GM18508 (cell line): ENCODE measurements at regions not wholly inside any gene's neighbourhood (a gene's known extent, or its start where the extent isn't known, plus 50 kb on each side); places are given as distances from the start of the nearest gene placed in this dataset.

Experiments
- ATAC-seq: cut with Tn5 transposase; IDR thresholded peaks from one replicate; pipeline ENCODE4 v1.9.1; 2021; ENCODE audit warnings: moderate number of reproducible peaks; ENCODE audit not compliant: insufficient read depth, unreplicated experiment

DNA sequence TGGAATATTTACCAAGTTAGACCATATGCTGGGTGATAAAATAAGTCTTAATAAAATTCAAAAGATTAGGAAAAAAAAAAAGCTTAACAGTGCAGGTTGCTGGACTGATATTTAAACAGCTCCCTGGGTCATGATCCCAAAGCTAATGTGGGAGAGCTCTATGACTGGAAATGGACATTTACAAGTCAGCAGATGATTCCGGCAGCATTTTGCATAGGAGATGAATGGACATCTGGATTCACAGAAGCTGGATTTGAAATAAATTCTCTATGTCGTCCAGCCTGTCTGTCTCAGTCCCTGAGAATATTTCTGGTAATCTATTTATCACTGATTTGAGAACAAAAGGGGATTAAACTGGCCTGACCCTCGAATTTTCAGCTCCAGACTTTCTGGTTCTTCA is 52.3 kb upstream of the KLHL25 start:
- no peak for ATAC-seq

DNA sequence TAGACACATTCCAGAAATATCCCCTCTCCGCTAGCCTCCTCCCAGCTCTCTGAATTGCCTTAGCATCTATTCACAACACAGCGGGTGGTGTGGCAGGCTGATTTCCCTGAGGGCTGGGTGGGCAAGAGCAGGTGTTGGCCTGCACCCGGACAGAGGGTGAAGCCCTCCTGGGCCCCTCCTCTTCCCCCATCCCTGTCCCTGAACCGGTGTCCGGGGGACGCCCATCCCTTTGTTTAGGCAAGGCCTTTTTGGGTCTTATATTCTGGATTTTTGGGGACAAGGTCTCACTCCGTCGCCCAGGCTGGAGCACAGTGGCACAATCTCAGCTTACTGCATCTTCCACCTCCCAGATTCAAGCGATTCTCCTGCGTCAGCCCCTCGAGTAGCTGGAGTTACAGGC is 55.2 kb upstream of the KLHL25 start:
- ATAC-seq = no peak

DNA sequence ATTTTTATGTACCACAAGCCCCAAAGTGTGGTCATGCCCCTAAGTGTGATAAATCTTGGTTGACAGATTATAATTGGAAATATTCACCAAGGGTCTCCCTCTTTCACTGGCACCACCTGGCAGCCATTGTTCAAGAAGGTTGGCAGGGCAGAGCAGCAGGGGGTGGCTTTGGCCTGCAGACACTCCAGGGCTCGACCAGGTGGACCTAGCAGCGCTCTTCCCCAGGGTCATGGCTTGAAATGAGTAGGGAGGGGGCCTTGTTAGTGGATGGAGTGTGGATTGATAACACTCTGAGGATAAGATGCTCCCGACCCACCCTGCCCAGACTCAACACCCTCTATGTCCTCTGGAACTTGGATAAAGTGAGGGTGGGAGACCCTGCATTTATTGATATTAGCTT is 58.2 kb upstream of the KLHL25 start:
- ATAC-seq = no peak

DNA sequence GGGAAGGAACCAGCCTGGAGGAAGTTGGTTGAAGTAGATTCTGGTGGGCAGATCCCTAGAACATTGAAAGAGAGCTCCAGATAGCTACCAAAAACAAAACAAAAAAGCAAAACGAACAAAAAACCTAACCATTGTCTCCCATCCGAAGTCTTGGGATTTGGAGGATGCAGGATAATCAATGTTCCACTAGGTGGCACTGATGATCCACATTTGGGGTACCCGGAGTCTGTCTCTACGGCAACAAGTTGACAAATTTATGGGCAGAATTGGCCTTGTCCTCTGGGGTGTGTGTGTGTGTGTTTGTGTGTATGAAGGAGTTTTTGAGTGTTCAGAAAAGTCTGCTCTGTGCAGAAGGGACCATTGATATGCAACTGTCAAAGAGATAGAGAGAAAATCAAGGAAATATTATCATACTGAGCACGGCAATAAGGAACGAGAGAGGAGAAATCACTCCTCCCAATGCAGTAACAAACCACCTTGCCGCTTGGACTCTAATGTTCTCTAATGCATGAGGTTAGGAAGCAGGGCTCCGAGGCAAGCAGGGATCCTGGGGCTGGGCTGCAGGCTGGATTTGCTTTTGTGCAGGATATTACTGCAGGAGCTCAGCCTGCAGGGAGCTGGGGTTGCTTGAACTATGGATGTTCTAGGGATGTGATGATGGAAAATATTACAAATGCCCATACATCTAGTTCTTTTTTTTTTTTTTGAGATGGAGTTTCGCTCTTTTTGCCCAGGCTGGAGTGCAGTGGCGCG is 59.8 kb upstream of the KLHL25 start:
- no peak for ATAC-seq

DNA sequence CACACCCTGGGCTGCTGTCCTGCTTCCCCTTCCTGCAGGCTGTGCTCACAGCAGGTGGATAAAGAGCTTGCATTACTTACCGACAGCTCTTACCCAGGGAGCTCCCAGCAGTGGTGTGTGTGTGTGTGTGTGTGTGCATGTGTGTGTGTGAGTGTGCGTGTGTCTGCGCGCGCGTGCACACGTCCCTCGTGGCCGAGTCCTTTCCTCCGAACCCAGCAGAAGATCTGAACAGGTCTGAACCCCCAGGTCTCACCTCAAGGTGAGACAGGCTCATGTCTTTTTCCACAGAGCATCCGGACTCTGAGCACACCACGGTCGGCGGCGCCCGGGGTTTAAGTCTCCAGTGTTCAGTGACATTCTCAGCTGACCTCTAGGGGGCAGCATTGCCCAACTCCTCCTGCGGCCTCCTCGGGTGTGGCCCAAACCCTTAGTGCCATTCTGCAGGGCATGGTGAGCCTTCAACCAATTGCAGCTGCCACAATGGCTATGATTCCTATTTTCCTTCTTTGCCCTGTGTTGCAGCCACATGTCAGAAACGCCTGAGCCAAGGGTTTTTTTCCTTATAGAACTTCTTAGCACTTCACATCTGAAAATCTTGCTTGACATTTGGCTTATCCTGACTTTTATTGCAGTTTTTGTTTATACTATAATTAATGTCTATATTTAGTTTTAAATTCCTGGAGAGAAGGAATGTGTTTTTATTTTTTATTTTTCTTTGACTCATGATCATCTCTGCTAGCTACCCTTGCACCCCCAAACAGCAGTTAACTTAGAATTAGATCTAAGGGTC is 64.1 kb upstream of the KLHL25 start:
- ATAC-seq = peak; percentile 91

DNA sequence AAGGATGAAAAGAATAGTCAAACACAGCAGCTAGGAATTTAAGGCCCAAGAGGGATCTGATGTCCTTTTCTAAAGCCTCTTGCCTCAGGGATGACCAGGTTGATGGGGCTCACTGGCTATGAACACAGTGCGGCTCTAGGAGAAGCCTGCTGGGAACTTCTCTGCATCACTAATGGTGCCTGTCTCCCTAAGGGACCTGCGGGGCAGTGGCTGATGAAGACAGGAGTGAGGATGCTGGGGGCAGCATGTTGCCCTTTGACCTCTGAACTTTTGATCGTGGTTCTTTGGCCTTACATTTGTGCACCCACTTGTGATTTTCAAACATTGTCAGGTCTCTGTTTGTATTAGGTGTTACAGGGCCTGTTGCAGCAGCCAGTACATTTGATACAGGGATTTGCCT is 64.9 kb upstream of the KLHL25 start:
- ATAC-seq = no peak

DNA sequence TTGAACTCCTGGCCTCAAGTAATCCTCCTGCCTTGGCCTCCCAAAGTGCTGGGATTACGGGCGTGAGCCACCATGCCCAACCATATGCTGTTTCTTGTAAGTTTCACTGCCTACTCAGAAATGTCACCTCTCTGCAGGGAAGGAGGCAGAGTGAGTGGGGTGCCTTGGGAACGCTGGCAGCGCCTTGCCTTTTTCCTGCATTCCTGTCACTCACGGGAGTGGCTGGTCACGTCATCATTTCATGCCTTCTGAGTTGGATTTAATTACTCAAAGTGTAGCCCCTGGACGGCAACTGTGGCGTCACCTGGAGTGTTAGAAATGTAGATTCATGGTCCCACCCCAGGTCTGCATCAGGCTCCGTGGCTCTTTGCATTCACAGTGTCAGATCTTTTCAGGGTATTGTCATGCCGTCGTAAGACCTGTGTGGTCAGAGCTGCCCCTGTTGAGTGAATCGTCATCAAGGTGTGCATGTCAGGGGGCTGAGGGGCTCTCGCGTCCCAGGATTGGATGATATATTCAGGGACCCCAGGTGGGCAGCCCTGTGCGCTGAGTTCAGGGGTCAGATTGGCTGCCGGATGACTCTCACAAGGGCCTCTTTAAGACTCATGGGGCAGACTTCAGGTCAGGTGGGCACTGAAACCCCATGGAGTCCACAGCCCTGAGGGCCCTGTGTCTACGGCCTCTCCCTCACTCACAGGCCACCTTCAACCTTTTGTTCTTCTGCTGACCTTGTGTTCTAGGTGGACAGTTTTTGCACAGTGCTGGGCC is 65.9 kb upstream of the KLHL25 start:
- no peak for ATAC-seq

DNA sequence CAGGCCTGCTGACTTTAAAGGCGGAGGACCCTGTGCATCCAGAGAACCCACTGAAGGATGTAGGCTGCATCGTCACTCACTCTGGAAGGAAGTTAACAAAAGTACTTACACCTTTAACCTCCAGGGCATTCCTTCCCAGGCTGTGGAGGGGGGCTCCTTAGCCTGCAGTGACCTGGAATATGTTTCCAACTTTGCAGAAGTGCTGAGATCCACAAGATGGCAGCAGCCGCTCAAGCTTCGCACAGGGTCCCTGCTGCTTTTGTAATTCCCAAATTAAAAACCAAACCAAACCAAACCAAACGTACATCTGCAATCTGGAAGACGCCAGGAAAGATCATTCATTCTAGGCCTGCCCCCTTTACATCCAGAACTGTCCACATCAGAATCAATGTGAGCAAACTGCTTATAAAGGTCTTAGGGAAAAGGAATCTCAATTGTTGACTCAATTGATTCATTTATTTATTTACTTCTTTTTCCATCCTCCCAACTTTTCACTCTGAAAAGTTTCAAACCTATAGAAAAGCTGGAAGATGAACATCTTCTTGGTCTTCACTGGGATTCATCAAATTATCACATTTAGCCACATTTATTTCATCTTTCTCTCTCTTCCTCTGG is 70.5 kb upstream of the KLHL25 start:
- no peak for ATAC-seq

DNA sequence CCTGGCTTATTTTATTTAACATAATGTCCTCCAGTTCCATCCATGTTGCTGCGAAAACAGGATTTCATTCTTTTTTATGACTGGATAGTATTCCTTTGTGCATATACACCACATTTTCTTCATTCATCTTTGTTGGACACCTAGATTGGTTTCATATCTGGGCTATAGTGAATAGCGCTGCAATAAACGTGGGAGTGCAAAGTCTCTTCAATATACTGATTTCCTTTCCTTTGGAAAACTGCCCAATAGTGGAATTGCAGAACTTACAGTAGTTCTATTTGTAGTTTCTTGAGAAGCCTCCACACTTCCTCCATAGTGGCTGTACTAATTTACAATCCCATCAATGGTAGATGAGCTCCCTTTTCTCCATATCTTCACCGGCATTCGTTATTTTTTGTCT is 72.5 kb upstream of the KLHL25 start:
- ATAC-seq = no peak

DNA sequence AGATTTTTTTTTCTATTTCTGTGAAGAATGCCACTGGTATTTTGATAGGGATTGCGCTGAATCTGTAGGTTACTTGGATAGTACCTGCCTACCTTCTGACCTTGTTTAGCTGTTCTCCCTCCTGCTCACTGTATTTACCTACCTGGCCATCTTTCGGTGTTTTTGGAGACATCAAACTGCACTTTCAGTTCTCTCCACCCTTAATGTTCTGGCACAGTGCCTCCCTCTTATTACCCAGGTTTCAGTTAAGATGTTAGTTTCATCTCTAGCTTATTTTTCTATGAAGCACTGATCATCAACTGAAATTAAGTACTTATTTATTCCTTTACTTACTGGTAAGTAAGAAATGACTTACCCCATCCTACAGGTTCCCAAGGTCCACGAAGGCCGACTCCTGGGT is 74.4 kb upstream of the KLHL25 start:
- no peak for ATAC-seq

DNA sequence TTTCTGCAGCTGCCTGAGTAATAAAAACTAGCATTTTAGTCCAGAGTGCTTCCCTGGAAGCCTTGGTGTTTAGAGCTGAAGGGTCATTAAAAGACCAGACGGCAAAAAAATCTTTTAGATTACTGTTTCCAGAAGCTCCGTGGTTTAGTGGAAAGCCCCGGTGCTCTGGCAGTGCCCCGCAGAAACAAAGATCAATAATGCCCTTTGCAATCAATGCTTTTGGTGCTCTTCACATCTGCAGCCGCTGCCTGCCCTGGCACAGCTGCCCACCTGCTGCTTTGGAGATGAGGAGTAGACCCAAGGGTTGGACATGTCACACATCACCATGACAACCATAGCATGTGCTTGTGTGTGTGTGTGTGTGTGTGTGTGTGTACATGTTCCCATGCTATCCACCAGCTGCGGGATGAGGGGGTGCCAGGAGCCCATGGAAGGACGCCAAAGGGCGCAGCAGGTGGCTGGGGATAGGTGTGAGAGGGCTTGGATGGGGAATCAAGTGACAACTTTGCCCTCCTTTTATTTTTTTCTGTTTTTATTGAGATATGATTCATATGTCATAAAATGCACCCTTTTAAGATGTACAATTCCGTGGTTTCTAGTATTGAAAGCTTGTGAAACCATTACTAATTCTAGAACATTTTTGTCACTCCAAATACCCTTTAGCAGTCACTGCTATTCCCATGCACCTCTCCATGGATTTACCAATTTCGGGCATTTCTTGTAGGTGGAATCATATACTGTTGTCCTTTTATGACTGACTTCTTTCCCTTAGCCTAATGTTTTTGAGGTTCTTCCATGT is 75.7 kb upstream of the KLHL25 start:
- no peak for ATAC-seq

DNA sequence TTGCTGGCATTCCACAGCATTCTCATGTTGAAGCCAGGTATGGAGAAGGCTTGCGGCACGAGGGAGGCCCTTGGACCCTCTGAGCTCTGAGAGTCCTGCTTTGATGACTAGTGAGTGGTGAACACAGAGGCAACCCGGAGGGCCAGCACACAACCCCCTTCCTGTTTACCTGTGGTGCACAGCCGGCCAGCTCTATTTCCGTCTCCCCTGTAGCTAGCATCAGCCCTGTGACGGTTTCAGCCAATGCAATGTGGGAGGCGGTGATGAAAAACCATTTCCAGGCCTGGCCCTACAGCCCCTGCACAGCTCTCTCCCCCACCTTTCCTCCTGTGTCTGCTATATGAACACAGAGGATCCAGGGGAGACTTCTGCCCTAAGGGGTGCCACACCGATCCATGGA is 76.8 kb upstream of the KLHL25 start:
- no peak for ATAC-seq

DNA sequence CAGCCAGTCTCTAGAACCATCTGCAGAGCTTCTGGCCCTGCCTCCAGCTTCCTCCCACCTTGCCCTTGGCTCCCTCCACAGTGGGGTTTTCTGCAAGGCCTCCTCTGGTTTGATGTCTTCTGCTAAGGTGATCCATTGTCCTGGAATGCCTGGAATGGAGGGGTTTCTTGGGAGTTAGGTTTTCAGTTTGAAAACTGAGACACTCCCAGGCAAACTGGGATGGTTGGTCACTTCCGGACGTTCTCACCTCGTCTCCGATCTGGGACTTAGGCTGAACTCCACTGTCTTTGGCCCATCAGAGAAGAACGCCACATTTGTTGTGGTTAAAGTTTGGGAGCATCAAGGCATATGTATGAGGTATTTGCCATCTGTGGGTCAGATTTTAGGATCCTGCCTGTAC is 77.4 kb upstream of the KLHL25 start:
- no peak for ATAC-seq

DNA sequence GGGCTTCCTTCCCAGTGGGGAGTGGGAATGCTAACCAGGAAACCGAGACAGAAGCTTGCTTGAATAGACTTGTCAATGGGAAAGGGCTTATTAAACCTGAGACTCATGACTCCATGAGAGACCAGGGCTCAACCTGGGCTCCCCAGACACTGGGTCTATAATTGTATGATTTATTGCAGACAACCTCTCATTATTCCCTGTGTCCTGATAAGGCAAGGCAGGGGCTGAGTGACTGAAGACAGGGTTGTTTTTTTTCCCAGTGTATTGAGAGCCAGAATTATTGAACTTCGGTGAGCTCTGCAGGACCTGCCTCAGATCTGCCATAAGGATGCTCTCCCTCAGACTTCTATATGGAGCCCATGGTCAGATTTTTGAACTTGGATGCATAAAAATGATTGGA is 79.5 kb upstream of the KLHL25 start:
- ATAC-seq = no peak

DNA sequence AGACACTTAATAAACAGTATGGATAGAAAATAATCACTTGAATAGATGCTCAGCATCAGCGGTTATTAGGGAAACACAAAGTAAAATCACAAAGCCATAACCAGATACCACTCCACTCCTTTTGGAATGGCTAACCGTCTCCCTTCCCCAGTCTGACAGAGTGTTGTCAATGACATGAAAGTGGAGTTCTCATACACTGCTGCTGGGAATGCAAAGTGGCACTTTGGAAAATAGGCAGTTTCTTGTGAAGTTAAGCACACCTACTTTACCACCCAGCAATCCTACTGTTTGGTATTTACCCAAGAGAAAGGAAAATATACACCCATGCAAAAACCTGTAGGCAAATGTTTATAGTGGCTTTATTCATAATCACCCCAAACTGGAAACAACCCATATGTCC is 81.0 kb upstream of the KLHL25 start:
- ATAC-seq = no peak

DNA sequence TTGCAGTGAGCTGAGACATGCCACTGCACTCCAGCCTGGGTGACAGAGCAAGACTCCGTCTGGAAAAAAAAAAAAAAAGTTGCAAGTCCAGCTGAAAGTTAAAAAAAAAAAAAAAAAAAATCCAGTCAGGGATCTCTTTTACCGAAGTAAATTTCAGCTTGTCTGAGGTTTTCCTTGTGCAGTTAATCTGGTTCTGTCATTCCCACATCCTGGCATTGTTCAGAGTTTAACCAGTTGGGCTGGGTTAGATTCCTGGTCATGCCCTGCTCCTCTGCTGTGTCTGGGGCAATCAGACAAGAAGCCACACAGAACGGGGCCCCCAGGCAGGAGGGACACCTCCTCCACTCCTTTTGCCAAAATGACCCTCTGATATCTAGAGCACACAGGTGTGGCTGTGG is 84.1 kb upstream of the KLHL25 start:
- no peak for ATAC-seq

DNA sequence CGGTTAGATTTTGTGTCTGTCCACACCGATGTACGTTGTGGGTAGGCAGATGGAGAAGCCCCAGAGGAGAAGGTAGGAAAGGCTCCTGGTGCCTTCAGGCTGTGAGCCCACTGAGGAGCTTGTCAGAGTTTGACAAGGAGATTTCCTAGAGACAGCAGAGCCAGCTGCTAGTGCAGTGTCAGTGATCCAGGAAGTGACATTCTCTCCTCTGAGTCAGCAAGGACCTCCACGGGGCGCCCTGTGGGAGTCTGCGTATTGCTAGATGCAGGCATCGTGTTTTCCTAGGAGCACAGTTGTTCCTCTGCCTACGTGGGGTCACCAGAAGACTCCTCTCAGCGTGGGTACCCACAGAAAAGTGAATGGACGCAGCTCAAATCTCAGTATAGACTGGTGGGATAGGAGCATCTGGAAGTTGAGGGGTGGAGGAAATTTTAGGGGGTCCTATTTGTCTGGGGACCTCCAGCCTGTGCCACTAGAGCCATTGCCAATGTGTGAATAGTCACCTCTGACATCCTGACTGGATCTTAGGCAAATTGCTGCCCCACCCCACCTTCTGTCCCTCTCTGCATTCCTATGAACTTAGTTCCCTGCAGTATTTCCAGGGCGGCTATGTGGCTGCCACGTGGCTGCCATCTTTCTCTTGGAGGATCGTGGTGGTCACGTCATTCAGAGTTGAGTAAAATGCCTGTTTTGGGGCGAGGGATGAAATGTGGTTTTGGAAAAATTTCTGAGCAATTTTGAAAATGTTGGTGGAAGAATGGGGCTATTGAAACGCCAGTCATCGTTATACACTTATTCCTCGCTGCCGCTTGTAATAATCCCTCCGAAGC is 84.8 kb upstream of the KLHL25 start:
- ATAC-seq = no peak

DNA sequence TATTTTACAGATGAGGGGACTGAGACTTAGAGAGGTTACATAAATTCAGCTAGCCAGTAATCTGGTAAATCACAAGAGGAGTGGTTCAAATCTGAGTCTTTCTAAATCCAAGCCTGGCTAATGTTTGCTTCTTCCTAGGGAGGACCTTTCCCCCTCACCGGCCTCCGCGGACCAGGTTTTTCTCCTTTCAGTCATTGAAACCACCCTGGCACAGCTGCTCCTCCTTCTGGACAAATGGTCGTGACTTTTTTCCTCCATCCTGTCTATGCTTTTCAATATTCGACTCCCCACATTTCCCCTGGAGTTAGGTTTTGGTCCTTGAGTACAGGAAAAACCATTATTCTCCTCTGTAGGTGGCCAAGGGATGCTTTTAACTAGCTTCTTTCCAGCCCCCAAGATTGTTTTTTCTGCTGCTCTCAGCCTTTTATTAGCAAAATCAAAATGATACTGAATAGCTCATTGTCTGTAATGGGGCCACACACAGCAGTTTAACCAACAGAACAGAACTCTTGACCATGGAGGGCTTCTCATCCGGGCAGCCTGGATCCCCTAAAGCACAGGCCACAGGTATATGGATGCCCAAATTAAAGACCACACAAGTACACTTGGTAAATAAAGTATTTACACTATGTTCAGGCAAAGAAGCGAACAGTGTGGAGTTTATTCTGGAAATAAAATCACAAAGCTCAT is 85.9 kb upstream of the KLHL25 start:
- ATAC-seq = no peak
